Dedifferentiated amniotic fluid mesenchymal stem cell (primary cell): ENCODE measurements at regions not wholly inside any gene's neighbourhood (a gene's known extent, or its start where the extent isn't known, plus 50 kb on each side); places are given as distances from the start of the nearest gene placed in this dataset.
"Not testable (repeated sequence)": the region's sequence is repeated elsewhere in the genome, so short reads cannot be mapped to it uniquely, and the experiment has no call there.

Experiments used
- DNase-seq: peaks from one replicate; pipeline ENCODE4 v3.0.0-alpha.2; 2016; ENCODE audit errors: extremely low spot score

- not testable (repeated sequence) for DNase-seq
Measured at GRCh38 chr1:229008347-229008746, 262.6 kb upstream of the RAB4A start.

GRCh38 chr1:229011022-229011421, 259.9 kb upstream of the RAB4A start:
- DNase-seq = no peak

GRCh38 chr1:229012823-229013222, 258.1 kb upstream of the RAB4A start:
- DNase-seq = no peak

GRCh38 chr1:229013981-229014380, 256.9 kb upstream of the RAB4A start:
- DNase-seq = no peak

- DNase-seq = no peak
Measured at GRCh38 chr1:229015806-229016205, 255.1 kb upstream of the RAB4A start.

- DNase-seq = no peak
Measured at GRCh38 chr1:229017091-229017490, 253.8 kb upstream of the RAB4A start.

- no peak for DNase-seq
Measured at GRCh38 chr1:229018674-229019295, 252.1 kb upstream of the RAB4A start.

GRCh38 chr1:229019663-229020271, 251.1 kb upstream of the RAB4A start:
- DNase-seq = no peak

- DNase-seq = not testable (repeated sequence)
Measured at GRCh38 chr1:229021034-229021433, 249.9 kb upstream of the RAB4A start.

- no peak for DNase-seq
Measured at GRCh38 chr1:229022595-229023333, 248.1 kb upstream of the RAB4A start.

- DNase-seq = no peak
Measured at GRCh38 chr1:229023651-229024300, 247.1 kb upstream of the RAB4A start.

- peak; percentile 61 for DNase-seq
Measured at GRCh38 chr1:229024528-229025130, 246.3 kb upstream of the RAB4A start.

- no peak for DNase-seq
Measured at GRCh38 chr1:229025576-229025975, 245.3 kb upstream of the RAB4A start.

- no peak for DNase-seq
Measured at GRCh38 chr1:229027158-229027557, 243.8 kb upstream of the RAB4A start.

- DNase-seq = no peak
Measured at GRCh38 chr1:229027622-229028182, 243.2 kb upstream of the RAB4A start.

- no peak for DNase-seq
Measured at GRCh38 chr1:229028544-229028943, 242.4 kb upstream of the RAB4A start.

GRCh38 chr1:229028987-229029878, 241.7 kb upstream of the RAB4A start:
- DNase-seq = no peak

GRCh38 chr1:229029879-229030235, 241.1 kb upstream of the RAB4A start:
- DNase-seq = no peak

GRCh38 chr1:229030630-229031029, 240.3 kb upstream of the RAB4A start:
- no peak for DNase-seq

GRCh38 chr1:229031061-229031460, 239.8 kb upstream of the RAB4A start:
- DNase-seq = no peak
